K562 (cell line): ENCODE measurements at regions not wholly inside any gene's neighbourhood (a gene's known extent, or its start where the extent isn't known, plus 50 kb on each side); places are given as distances from the start of the nearest gene placed in this dataset.

Source experiments
- ATAC-seq: fragments of 200-7000 bp; cut with Tn5 transposase; 3 replicates; pipeline ENCODE4 v1.9.1; 2020; ENCODE audit warnings: moderate library complexity
- BruUV-seq: library from RNA; stranded (reverse); fragments of 400-500 nt; replicated peaks from 2 replicates; lab custom pipeline; 2021; lab: Mats Ljungman, UMichigan
- CTCF ChIA-PET: fragments of 300-600 bp; formaldehyde crosslinking; extraction: SDS; loops from one replicate; lab custom pipeline; 2021; ENCODE audit warnings: low intra/inter-chr PET ratio; lab: Yijun Ruan, JAX
- POLR2A ChIA-PET: fragments of 300-600, 350-650 bp; sonication (Branson Sonifier 250); formaldehyde crosslinking; extraction: SDS; loops from one replicate; lab custom pipeline; 2021; ENCODE audit warnings: antibody characterized with exemption, inconsistent platforms; lab: Yijun Ruan, JAX
- DNase-seq, 4 experiments: peaks; one replicate each; pipeline versions ENCODE4 v3.0.0 to v3.0.0-alpha.2; 2011 to 2018; ENCODE audit warnings: low spot score in 3 of 4, mixed read lengths in 3 of 4; ENCODE audit errors: extremely low read depth in 1 of 4
- FAIRE-seq: peaks from 2 replicates; lab custom pipeline; 2011; peaks lifted over from hg19 to GRCh38; lab: Jason Lieb, UNC
- H2AFZ ChIP-seq: 2 replicates; pipeline ENCODE4 v1.6.0; 2011; ENCODE audit warnings: low read depth, low read length, control low read depth, inconsistent platforms
- H3K27ac ChIP-seq: fragments of 200-600 bp; 3 replicates; pipeline ENCODE4 v1.8.0; 2011; ENCODE audit warnings: low read depth, mild to moderate bottlenecking, control low read depth, inconsistent platforms, low read length, moderate library complexity, mixed read lengths; ENCODE audit errors: extremely low read depth
- H3K27me3 ChIP-seq, 2 experiments: fragments of 300-600 bp in 1 of 2; 2 replicates in 1 of 2; 3 replicates in 1 of 2; pipeline versions ENCODE4 v1.6.0 to v1.8.0; 2011; ENCODE audit warnings: inconsistent platforms in 2 of 2, low read length in 2 of 2, mild to moderate bottlenecking in 1 of 2, mixed read lengths in 1 of 2, moderate library complexity in 1 of 2; ENCODE audit not compliant: control insufficient read depth in 2 of 2, insufficient read depth in 2 of 2
- H3K36me3 ChIP-seq: fragments of 300-600 bp; 3 replicates; pipeline ENCODE4 v1.8.0; 2011; ENCODE audit warnings: mild to moderate bottlenecking, low read length, inconsistent platforms; ENCODE audit not compliant: control insufficient read depth, insufficient read depth
- H3K4me1 ChIP-seq, 2 experiments: fragments of 200-600 bp in 1 of 2; replicated peaks in 1 of 2; 2 replicates in 1 of 2; 3 replicates in 1 of 2; pipeline versions ENCODE4 v1.5.1 to v1.8.0; 2011; ENCODE audit warnings: inconsistent platforms in 2 of 2, low read length in 2 of 2, mild to moderate bottlenecking in 1 of 2, mixed read lengths in 1 of 2, moderate library complexity in 1 of 2; ENCODE audit not compliant: control insufficient read depth in 2 of 2, insufficient read depth in 2 of 2
- H3K4me2 ChIP-seq: 2 replicates; pipeline ENCODE4 v1.6.1; 2011; ENCODE audit warnings: low read length, control low read depth, inconsistent platforms, mixed read lengths; ENCODE audit not compliant: insufficient read depth
- H3K4me3 ChIP-seq: fragments of 200-600 bp; sonication (generic), shearing (Covaris generic); 2 replicates; pipeline ENCODE4 v1.5.1; 2016; ENCODE audit warnings: control low read depth, inconsistent platforms
- H3K79me2 ChIP-seq: fragments of 200-600 bp; 3 replicates; pipeline ENCODE4 v1.8.0; 2011; ENCODE audit warnings: low read length, inconsistent platforms; ENCODE audit not compliant: control insufficient read depth, insufficient read depth
- H3K9ac ChIP-seq, 2 experiments: 2 replicates each; pipeline versions ENCODE4 v1.6.0 to v1.6.1; 2011; ENCODE audit warnings: low read depth in 2 of 2, low read length in 2 of 2, control low read depth in 1 of 2, inconsistent platforms in 1 of 2, mild to moderate bottlenecking in 1 of 2, mixed read lengths in 1 of 2; ENCODE audit not compliant: insufficient read depth in 1 of 2
- H3K9me1 ChIP-seq: one replicate; pipeline ENCODE4 v1.6.0; 2011; ENCODE audit warnings: inconsistent platforms, mild to moderate bottlenecking, low read length, moderate library complexity; ENCODE audit not compliant: control insufficient read depth, insufficient read depth
- H3K9me3 ChIP-seq: replicated peaks from 2 replicates; pipeline ENCODE4 v1.5.1; 2011; ENCODE audit warnings: low read depth, low read length, inconsistent platforms; ENCODE audit not compliant: control insufficient read depth, insufficient read depth
- H4K20me1 ChIP-seq: replicated peaks from 2 replicates; pipeline ENCODE4 v1.6.1; 2011; ENCODE audit warnings: low read length, inconsistent platforms, mixed read lengths; ENCODE audit not compliant: control insufficient read depth, insufficient read depth
- CTBP1 ChIP-seq: fragments of 450-650 bp; IDR thresholded peaks from 2 replicates; pipeline ENCODE4 v1.6.1; 2016; ENCODE audit warnings: borderline replicate concordance
- CTCF ChIP-seq, 3 experiments: IDR thresholded peaks in 2 of 3; conservative IDR thresholded peaks in 1 of 3; 2 replicates each; pipeline ENCODE4 v1.5.1; 2011 to 2012; ENCODE audit warnings: low read length in 3 of 3, mild to moderate bottlenecking in 3 of 3, control low read depth in 2 of 3, improper control_type of control experiment in 1 of 3, inconsistent platforms in 1 of 3, low read depth in 1 of 3, mixed read lengths in 1 of 3, moderate library complexity in 1 of 3; ENCODE audit not compliant: insufficient read depth in 2 of 3
- GATA2 ChIP-seq: sonication (generic); formaldehyde crosslinking; IDR thresholded peaks from 2 replicates; pipeline ENCODE4 v1.4.0; 2020; ENCODE audit warnings: mild to moderate bottlenecking, missing genetic modification reagents
- IFI16 ChIP-seq: fragments of 250-450 bp; sonication (Bioruptor Pico); IDR thresholded peaks from 2 replicates; pipeline ENCODE4 v2.1.2; 2022; ENCODE audit warnings: mild to moderate bottlenecking, inconsistent platforms
- ZNF23 ChIP-seq: fragments of 250-450 bp; sonication (Bioruptor Pico); IDR thresholded peaks from 2 replicates; pipeline ENCODE4 v1.4.0; 2020; ENCODE audit warnings: mild to moderate bottlenecking
- ZNF449 ChIP-seq: fragments of 250-450 bp; sonication (Bioruptor Pico); IDR thresholded peaks from 2 replicates; pipeline ENCODE4 v1.8.0; 2022; ENCODE audit warnings: moderate library complexity, mild to moderate bottlenecking, inconsistent platforms
- ZNF766 ChIP-seq: fragments of 200-800 bp; sonication (Bioruptor generic); conservative IDR thresholded peaks from 2 replicates; pipeline ENCODE4 v1.6.1; 2016; ENCODE audit warnings: missing genetic modification characterization, missing compliant biosample characterization
- WGBS: fragments of 100-300 bp; shearing (Covaris generic); methylation state at CpG from one replicate; pipeline ENCODE4 v1.1.6; 2016; ENCODE audit warnings: low coverage, mixed read lengths; ENCODE audit not compliant: insufficient coverage; ENCODE audit errors: missing lambda C conversion rate; 5-methylcytosine and 5-hydroxymethylcytosine counted together
- in situ Hi-C: fragments of 300-500 bp; cut with MboI; formaldehyde crosslinking; loops from 4 replicates; pipeline ENCODE4 v1.15.0; 2018; ENCODE audit warnings: inconsistent platforms, mixed read lengths
- intact Hi-C: fragments of 100-400 bp; cut with micrococcal nuclease; formaldehyde crosslinking; loops from 2 replicates; pipeline ENCODE4 v1.14.2; 2022

- no peak for TF ChIP-seq GATA2 (CRISPR knock-in tag)
- TF ChIP-seq ZNF449 (CRISPR knock-in tag): no peak
- TF ChIP-seq CTBP1: no peak
- no peak for TF ChIP-seq ZNF766 (CRISPR knock-in tag)
- TF ChIP-seq IFI16 (CRISPR knock-in tag): no peak
- TF ChIP-seq ZNF23 (CRISPR knock-in tag): no peak
- no peak for TF ChIP-seq CTCF (IDR thresholded peaks at IDR 0.05 in 2 of 3, conservative IDR thresholded peaks at IDR 0.05 in 1 of 3; ENCODE audit: insufficient read depth in 2 of 3, low read depth in 1 of 3, low read length in 3 of 3)
- TF ChIP-seq, all 486 proteins: peak for 0
- no peak for FAIRE-seq
- no TSS peak for BruUV-seq
Observed at GRCh38 chr12:25743679-25744215, 190.7 kb upstream of the LMNTD1 start.

More at GRCh38 chr12:25743679-25744215, 190.7 kb upstream of the LMNTD1 start:
- Histone ChIP-seq H3K36me3 (no peaks in the 10 kb centered on the region), H4K20me1 (no peaks in the 10 kb centered on the region), H3K4me1 (no peaks in the 10 kb centered on the region), H3K9me1 (no peaks in the 10 kb centered on the region), H3K27ac (no peak overlapping the region), H3K4me3 (no peak overlapping the region), H3K9ac (no peak overlapping the region), H2AFZ (no peak overlapping the region), H3K4me2 (no peak overlapping the region), H3K79me2 (no peaks in the 10 kb centered on the region), H3K9me3 (no peaks in the 10 kb centered on the region), H3K27me3 (peaks cover 0 to 2% of the 10 kb centered on the region in 2 experiments; a peak in 1 of 5 replicates)
- ATAC-seq (no peak), DNase-seq (no peak)
- intact Hi-C loops (no loop called here), in situ Hi-C loops (no loop called here)
- ChIA-PET CTCF (no interaction called here), POLR2A (interaction anchor here (1.1 kb wide), 1 partner anchor 23 kb away, joined by 3 read pairs; no protein-coding TSS in a partner anchor)
- WGBS: 1% methylated on average over 5 of the region's 5 CpGs
